IgD-negative memory B cell (primary cell): ENCODE measurements at regions not wholly inside any gene's neighbourhood (a gene's known extent, or its start where the extent isn't known, plus 50 kb on each side); places are given as distances from the start of the nearest gene placed in this dataset.
A peak's percentile ranks its signal among the peaks of the same experiment; 100 is the strongest.

Source experiments
- H3K27ac Mint-ChIP-seq, 3 donors: one replicate each; pipeline ENCODE4 v1.8.0; 2020 to 2022; ENCODE audit warnings: mild to moderate bottlenecking in 3 of 3, mixed read lengths in 3 of 3, moderate library complexity in 1 of 3
- H3K27me3 Mint-ChIP-seq: one replicate; pipeline ENCODE4 v1.8.0; 2021; ENCODE audit warnings: mixed read lengths
- H3K36me3 Mint-ChIP-seq: one replicate; pipeline ENCODE4 v1.8.0; 2020; ENCODE audit warnings: mild to moderate bottlenecking, mixed read lengths
- H3K4me1 Mint-ChIP-seq, 3 donors: one replicate each; pipeline ENCODE4 v1.8.0; 2020 to 2022; ENCODE audit warnings: mixed read lengths in 3 of 3, mild to moderate bottlenecking in 1 of 3
- H3K4me3 Mint-ChIP-seq, 4 donors: one replicate each; pipeline ENCODE4 v1.8.0; 2020 to 2022; ENCODE audit warnings: mild to moderate bottlenecking in 4 of 4, mixed read lengths in 4 of 4, moderate library complexity in 3 of 4
- H3K9me3 Mint-ChIP-seq, 3 donors: one replicate each; pipeline ENCODE4 v1.8.0; 2020 to 2021; ENCODE audit warnings: mixed read lengths in 3 of 3, mild to moderate bottlenecking in 1 of 3

DNA sequence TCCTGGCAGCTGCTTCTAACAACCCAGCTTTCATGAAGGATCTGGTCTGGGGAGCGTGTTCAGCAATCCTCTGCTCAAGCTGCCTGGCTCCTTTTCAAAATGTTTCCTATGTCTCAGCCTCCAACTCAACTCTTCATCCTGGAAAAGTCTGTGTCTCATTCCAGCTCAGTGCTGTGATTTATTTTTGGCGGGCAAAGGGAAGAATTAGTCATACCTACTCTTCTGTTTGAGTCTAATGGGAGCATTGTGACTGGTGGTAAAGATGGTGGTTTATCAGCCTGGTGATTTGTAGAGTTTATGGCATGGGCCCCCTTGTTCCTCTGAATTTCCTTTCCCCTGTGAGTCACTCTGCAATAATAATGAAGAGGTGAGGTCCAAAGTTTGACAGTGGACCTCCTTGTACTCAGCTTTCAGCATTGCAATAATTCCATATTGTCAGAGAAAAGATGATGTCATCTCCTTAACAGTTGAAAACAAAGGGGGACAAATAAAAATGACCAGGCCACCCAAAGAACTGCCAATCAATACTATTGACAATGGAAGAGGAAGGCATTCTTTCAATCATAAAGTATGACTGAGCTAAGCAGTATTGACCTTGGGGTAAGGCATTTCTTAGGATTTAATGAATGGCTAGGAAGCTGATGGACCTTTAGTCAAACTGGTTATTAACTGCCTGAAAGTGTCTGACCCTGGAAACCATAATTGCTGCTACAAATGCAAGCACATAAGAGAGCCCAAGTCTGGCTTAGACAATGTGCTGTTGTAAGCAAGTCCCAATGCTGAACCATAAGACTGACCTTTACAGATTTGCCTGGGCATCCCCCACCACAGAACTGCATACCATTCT, 204.7 kb upstream of the MCTP2 start:
- no peak overlapping the region for H3K4me3 Mint-ChIP-seq
- H3K9me3 Mint-ChIP-seq: no peaks in the 10 kb centered on the region
- no peaks in the 10 kb centered on the region for H3K27me3 Mint-ChIP-seq
- H3K36me3 Mint-ChIP-seq: peaks cover 2% of the 10 kb centered on the region
- H3K4me1 Mint-ChIP-seq: no peaks in the 10 kb centered on the region
- H3K27ac Mint-ChIP-seq: no peak overlapping the region

DNA sequence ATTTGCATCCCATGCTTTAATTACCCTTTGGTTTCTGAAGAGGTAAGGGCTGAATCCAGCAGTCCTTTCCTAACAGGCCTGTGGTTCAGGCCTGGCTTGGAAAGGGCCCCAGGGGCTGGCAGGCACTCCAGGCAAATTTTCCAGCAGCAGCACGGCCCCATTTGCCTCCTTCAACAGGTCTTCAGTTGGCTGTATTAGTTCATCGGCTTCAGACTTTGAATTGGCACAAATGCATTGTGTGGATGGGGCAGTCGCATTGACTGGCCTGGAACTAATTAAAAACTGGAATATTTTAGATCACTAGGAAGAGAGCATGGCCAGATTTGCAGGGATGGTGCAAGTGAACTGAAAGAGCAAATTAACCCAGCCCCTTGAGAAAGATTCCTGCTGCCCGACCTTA, 207.8 kb upstream of the MCTP2 start:
- H3K27me3 Mint-ChIP-seq: peaks cover 3% of the 10 kb centered on the region
- peaks cover 0 to 2% (median 0%) of the 10 kb centered on the region in 3 donors for H3K4me1 Mint-ChIP-seq
- no peak overlapping the region for H3K27ac Mint-ChIP-seq
- no peak overlapping the region for H3K4me3 Mint-ChIP-seq
- peaks cover 2% of the 10 kb centered on the region for H3K36me3 Mint-ChIP-seq
- peaks cover 0 to 2% (median 0%) of the 10 kb centered on the region in 3 donors for H3K9me3 Mint-ChIP-seq

DNA sequence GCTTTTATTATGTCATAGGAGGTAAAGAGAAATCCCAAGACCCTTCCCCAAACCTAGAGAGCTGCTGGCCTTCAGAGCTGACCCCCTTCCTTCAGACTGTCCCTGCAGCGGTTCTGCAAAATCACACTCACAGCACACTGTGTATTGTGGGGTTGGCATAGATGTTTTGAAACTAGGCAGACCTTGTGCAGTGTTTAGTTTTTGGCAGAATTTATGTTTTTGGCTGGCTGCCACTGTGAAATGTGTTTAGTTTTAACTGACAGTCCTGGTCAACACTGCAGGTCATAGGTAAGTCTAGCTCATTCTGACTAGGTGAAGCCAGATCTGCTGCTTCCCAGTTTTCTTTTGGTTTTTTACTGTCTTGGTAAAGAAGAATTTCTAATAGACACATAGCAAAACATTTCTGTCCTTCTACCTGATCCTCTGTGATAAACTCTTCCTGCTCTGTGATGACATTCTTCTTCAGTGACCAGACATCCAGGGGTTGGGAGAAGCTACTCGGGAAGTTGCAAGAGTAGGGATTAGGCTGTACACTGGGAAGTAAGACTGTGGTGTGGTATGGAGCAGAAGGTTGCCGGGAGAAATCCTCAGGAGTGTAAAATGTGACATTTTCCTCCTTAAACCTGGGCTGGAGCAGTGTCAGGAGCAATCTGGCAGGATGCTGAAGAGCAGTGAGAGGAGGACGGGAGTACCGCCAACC, 209.6 kb upstream of the MCTP2 start:
- Mint-ChIP-seq H3K27ac (no peak overlapping the region), H3K4me3 (no peak overlapping the region), H3K4me1 (peaks cover 0 to 2% (median 0%) of the 10 kb centered on the region in 3 donors), H3K9me3 (peaks cover 0 to 3% (median under 1%) of the 10 kb centered on the region in 3 donors), H3K27me3 (peaks cover 3% of the 10 kb centered on the region), H3K36me3 (peaks cover 2% of the 10 kb centered on the region)

DNA sequence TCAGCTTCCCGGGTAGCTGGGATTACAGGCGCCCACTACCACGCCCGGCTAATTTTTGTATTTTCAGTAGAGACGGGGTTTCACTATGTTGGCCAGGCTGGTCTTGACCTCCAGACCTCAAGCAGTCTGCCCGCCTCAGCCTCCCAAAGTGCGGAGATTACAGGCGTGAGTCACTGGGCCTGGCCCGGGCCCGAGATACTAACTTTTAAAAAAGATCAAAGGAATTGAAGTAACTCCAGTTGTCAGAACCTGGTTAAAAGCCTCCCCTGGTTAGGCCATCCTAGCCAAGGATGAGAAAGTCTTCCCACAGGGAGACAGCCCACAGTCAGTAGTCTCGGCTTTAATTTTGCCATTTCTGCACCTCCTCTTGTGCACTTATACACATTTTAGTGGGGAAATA, 212.3 kb upstream of the MCTP2 start:
- H3K4me1 Mint-ChIP-seq: peaks cover 0 to 6% (median 2%) of the 10 kb centered on the region in 3 donors
- no peak overlapping the region for H3K27ac Mint-ChIP-seq
- no peaks in the 10 kb centered on the region for H3K36me3 Mint-ChIP-seq
- H3K9me3 Mint-ChIP-seq: peaks cover 0 to 6% (median 5%) of the 10 kb centered on the region in 3 donors
- H3K4me3 Mint-ChIP-seq: no peak overlapping the region
- peaks cover 3% of the 10 kb centered on the region for H3K27me3 Mint-ChIP-seq

DNA sequence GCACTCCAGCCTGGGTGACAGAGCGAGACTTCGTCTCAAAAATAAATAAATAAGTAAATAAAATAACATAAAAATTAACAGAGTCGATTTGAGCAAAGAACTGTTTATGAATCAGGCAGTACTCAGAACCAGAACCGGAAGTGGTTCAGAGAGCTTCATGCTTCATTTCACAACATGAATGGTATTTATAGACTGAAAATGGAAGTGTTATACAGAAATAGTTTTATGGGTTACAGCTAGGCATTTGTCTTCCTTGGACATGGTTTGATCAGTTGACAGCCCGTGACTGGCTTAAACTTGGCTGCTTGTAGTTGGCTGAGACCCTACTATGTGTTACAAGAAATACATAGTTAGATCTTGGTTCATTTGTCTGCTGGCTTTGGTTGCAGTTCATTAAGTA, 216.0 kb upstream of the MCTP2 start:
- H3K27ac Mint-ChIP-seq: no peak overlapping the region
- no peak overlapping the region for H3K4me3 Mint-ChIP-seq
- H3K4me1 Mint-ChIP-seq: peaks cover 0 to 7% (median 2%) of the 10 kb centered on the region in 3 donors
- no peaks in the 10 kb centered on the region for H3K36me3 Mint-ChIP-seq
- H3K27me3 Mint-ChIP-seq: peaks cover 2% of the 10 kb centered on the region
- peaks cover 0 to 6% (median 4%) of the 10 kb centered on the region in 3 donors for H3K9me3 Mint-ChIP-seq

DNA sequence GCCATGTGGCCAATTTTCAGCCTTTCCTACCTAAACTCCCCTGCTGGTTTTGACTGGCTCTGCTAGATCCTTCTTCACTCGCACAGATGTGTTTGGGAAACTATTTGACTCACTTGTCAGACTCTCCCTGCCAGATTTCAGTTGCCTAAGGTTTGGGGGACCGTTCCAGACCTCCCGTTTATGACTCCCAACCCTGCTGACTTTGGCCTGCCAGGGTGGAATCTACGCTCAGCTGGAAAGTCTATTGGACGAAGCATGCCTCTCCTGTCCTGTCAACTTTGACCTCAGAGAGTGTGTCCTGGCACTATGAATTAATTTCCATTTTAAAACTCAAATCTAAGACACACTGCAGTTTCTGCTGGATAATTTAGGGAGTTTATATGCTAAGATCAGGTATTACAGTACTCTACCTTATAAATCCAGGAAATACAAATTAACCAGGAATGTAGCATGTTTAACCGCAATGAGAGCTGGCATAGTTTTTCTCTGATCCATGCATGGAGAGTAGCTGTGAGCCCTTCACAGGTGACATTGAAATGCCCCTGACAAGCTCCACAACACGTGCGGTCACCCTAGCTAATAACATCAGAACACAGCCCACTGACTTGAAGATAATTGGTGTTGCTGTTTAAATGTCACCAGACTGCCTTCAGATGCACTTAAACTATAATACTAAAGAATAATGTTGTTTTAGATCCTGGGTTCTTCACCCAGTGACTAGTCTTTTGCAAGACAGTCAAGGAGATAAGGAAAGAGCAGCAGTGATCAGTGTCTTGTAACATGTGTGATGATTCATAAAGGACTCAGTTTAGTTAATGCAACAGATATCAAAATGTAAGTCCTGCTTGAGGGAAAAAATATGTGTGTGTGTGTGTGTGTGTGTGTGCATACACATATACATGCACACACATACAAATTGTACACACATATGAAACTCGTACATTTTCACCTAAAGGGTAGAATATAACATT, 223.0 kb upstream of the MCTP2 start:
- Mint-ChIP-seq H3K9me3 (peaks cover 0 to 3% (median 0%) of the 10 kb centered on the region in 3 donors), H3K4me1 (no peaks in the 10 kb centered on the region), H3K4me3 (no peak overlapping the region), H3K27ac (no peak overlapping the region), H3K36me3 (no peaks in the 10 kb centered on the region), H3K27me3 (peaks cover 2% of the 10 kb centered on the region)

DNA sequence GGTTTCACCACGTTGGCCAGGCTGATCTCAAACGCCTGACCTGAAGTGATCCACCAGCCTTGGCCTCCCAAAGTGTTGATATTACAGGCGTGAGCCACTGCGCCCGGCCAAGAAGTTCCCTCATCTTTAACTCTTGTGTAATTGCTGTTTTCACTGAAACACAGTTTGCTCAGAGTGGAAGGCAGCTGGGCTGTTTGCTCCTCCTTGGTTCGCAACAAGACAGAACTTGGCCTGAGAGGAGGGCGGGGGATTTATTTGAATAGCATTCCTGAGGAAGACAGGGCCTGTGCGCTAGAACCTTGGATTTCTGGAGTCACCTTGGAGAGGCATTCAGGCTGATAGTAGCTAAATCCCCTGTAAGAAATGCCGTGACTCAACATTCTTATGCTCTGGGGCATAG, 226.7 kb upstream of the MCTP2 start:
- Mint-ChIP-seq H3K27me3 (no peaks in the 10 kb centered on the region), H3K36me3 (no peaks in the 10 kb centered on the region), H3K4me1 (no peaks in the 10 kb centered on the region), H3K9me3 (peaks cover 0 to 3% (median 0%) of the 10 kb centered on the region in 3 donors), H3K27ac (peak overlapping the region in 1 of 3 donors; percentile 74), H3K4me3 (no peak overlapping the region)

DNA sequence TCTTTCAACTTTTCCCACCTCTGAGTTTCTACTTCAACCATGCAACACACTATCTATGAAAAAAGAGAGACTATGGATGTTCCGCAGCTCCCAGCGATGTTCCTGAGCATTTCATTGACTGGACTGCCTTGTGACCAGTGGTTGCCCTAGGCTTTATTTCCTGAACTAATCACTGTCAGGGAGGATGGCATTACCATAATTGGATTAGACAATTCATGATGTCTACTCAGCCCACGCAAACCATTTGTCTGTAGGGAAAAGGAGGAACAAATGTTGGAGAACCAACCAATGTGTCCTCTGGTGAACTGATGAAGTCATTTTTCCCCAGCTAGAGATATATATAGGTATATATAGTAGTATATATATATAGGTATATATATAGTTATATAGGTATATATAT, 229.3 kb upstream of the MCTP2 start:
- Mint-ChIP-seq H3K4me1 (no peaks in the 10 kb centered on the region), H3K4me3 (no peak overlapping the region)

DNA sequence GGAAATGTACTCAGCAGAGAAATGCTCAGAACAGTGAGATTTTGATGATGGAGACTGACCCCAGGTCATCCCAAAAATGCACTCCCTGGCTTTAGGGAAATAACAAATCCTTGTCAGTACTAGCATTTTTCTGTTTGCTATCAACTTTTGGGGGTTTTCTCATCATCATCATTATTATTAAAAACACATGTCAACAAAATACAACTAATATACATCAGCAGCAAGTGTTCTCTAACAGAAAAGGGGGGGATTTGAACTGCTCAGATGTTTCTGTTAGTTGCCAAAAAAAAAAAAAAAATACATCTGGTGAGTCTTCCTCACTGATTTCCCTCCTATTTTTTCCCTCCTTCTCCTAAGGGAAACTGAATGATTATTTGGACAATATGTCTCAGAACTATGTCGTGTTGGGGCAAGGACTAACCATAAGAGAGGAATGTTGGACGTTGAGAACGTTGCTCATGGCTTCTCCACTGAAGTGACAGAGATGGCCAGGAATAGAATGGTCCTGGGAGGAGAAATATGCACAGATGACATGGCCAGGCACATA, 230.0 kb upstream of the MCTP2 start:
- H3K36me3 Mint-ChIP-seq: no peaks in the 10 kb centered on the region
- H3K27ac Mint-ChIP-seq: no peak overlapping the region
- no peaks in the 10 kb centered on the region for H3K4me1 Mint-ChIP-seq
- H3K4me3 Mint-ChIP-seq: no peak overlapping the region
- peaks cover 0 to 3% (median 0%) of the 10 kb centered on the region in 3 donors for H3K9me3 Mint-ChIP-seq
- H3K27me3 Mint-ChIP-seq: no peaks in the 10 kb centered on the region

More for the DNA sequence above, 229.3 kb upstream of the MCTP2 start:
- no peak overlapping the region for H3K27ac Mint-ChIP-seq
- no peaks in the 10 kb centered on the region for H3K36me3 Mint-ChIP-seq
- H3K27me3 Mint-ChIP-seq: no peaks in the 10 kb centered on the region
- H3K9me3 Mint-ChIP-seq: peaks cover 0 to 3% (median 0%) of the 10 kb centered on the region in 3 donors

DNA sequence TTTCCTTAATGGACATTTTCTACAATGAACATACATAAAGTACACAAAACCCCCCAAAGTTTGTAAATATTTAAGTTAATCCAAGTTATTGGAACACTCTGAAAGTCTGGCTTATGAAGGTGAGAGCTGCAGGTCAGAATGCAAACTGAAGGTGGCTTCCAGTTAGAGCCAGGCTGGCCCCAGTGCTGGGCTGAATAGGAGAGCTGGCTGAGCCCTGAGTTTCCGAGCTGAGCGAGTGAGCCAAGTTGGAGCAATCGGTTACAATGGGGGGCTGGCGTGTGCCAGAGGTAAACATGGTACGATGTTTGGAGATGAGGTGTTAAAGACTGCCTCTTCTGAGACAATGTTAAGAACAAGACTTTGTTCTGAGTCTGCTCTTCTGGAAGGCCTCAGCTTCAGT, 230.8 kb upstream of the MCTP2 start:
- no peak overlapping the region for H3K27ac Mint-ChIP-seq
- H3K27me3 Mint-ChIP-seq: no peaks in the 10 kb centered on the region
- no peaks in the 10 kb centered on the region for H3K9me3 Mint-ChIP-seq
- H3K4me1 Mint-ChIP-seq: no peaks in the 10 kb centered on the region
- H3K36me3 Mint-ChIP-seq: no peaks in the 10 kb centered on the region
- H3K4me3 Mint-ChIP-seq: no peak overlapping the region

DNA sequence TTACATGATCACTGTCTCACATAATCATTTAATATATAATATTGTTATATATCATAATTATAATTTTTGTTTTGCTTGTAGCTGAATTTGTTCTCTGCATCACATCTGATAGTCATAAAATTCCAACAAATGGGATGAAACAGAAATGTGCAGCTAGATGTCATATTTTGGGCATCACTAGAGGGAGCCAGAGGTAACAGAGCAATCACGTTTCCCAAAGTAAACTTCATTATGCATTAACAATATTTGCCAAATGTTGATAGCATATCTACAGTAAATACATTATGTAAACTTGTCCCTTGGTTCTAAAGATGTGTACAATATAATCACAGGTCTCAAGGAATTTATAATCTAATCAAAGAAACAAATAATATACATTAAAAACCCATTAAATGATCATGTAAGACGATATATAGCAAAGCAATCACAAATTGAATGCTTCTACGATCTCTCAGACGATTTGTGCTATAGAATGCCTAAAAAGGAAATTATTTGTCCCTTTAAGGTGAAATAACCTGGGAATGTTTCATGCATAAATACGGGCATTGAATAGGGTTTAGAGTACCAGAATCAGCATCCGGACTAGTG, 234.2 kb upstream of the MCTP2 start:
- no peaks in the 10 kb centered on the region for H3K36me3 Mint-ChIP-seq
- H3K27ac Mint-ChIP-seq: no peak overlapping the region
- no peak overlapping the region for H3K4me3 Mint-ChIP-seq
- H3K4me1 Mint-ChIP-seq: no peaks in the 10 kb centered on the region
- no peaks in the 10 kb centered on the region for H3K9me3 Mint-ChIP-seq
- H3K27me3 Mint-ChIP-seq: peaks cover 1% of the 10 kb centered on the region

DNA sequence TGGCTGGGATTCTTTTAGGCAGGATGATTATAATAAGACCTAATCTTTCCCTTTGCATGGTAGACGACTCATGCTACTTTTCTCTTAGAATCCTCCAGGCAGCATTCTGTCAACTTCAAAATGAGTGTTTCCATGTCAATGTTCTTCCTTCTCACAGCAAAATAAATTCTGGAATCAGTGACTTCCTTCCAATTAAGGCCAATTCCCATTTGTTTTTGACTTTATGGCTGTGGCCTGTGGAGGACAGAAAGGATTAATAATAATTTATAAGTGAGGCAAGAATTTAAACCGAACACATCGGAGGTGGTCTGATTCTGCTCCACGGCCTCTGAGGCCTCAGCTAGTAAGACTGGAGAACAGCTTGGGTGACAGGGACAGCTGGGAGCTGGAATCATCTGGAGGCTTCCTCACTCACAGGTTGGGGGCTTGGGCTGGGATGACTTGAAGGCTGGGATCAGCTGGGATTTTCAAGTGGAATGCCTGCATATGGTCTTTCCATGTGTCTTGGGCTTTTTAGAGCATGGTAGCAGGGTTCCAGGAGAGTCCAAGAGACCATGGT, 241.8 kb upstream of the MCTP2 start:
- Mint-ChIP-seq H3K9me3 (peaks cover 0 to 6% (median 2%) of the 10 kb centered on the region in 3 donors), H3K4me3 (no peak overlapping the region), H3K27ac (no peak overlapping the region), H3K27me3 (peaks cover 6% of the 10 kb centered on the region), H3K4me1 (no peaks in the 10 kb centered on the region), H3K36me3 (no peaks in the 10 kb centered on the region)

DNA sequence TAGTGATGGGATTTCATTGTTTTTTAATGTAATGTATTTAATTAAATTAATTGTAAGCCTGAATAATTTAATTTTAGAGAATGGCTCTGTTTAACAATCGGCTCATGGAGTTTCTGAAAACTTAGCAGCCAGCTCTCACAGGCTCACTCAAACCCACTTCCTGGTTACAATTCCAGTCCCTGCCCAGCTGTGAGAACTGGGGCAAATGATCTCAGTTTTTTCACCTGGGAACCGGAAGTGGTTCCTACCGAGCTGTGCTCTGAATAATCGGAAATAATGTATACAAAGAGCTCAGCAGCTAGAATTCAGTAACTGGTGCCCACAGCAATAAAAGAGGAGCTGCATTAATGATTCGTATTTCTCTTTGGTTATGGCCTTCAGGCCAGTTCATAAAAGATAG, 244.3 kb upstream of the MCTP2 start:
- Mint-ChIP-seq H3K9me3 (peaks cover 0 to 6% (median 2%) of the 10 kb centered on the region in 3 donors), H3K27me3 (peaks cover 6% of the 10 kb centered on the region), H3K4me3 (no peak overlapping the region), H3K4me1 (no peaks in the 10 kb centered on the region), H3K36me3 (no peaks in the 10 kb centered on the region), H3K27ac (no peak overlapping the region)

DNA sequence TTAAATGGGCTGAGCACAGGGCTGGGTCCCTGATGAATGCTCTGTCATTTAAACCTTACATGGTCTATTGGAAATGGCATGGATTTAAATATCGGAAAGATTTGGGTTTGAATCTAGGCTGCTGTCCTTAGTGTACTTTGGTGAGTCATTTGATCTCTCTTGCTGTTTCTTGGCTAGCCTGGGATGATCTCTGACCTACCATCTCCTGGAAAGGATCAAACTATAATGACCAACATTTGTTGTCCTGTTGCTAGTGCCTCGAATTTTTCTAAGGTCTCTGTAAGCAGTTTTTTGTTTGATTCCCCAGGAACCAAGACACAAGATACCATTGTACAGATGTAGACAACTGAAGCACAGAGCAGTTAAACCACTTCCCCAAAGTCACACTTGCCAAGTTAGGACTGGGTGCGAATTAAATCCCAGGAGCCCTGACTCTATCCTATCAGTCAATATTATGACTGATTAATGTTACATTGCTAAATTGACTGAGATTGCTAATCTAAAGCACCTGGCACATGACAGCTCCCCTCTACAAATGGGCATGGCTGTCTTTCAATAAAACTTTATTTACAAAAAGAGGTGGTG, 244.9 kb upstream of the MCTP2 start:
- no peaks in the 10 kb centered on the region for H3K36me3 Mint-ChIP-seq
- H3K4me3 Mint-ChIP-seq: no peak overlapping the region
- peaks cover 6% of the 10 kb centered on the region for H3K27me3 Mint-ChIP-seq
- H3K27ac Mint-ChIP-seq: no peak overlapping the region
- no peaks in the 10 kb centered on the region for H3K4me1 Mint-ChIP-seq
- peaks cover 0 to 6% (median under 1%) of the 10 kb centered on the region in 3 donors for H3K9me3 Mint-ChIP-seq
